Tibial nerve (tissue), 3 donors: ENCODE measurements at regions not wholly inside any gene's neighbourhood (a gene's known extent, or its start where the extent isn't known, plus 50 kb on each side); places are given as distances from the start of the nearest gene placed in this dataset.

Experiments used
- CTCF ChIP-seq, 5 experiments: fragments of 200-600 bp in 3 of 5; fragments of 450-650 bp in 2 of 5; sonication (generic) in 3 of 5; IDR thresholded peaks; one replicate each; pipeline ENCODE4 v1.5.1; 2016 to 2019; ENCODE audit warnings: antibody characterized with exemption in 5 of 5, mild to moderate bottlenecking in 3 of 5, moderate library complexity in 2 of 5
- POLR2A ChIP-seq, 2 donors: fragments of 450-650 bp; IDR thresholded peaks; one replicate each; pipeline ENCODE4 v1.6.1; 2017; ENCODE audit warnings: antibody characterized with exemption in 2 of 2, mild to moderate bottlenecking in 2 of 2, moderate library complexity in 2 of 2

- TF ChIP-seq POLR2A (IDR thresholded peaks at IDR 0.05) (no peak), CTCF (IDR thresholded peaks at IDR 0.05) (no peak)
Observed at GRCh38 chr7:153430931-153431330, 621.3 kb upstream of the DPP6 start.
